PC-9 (cell line): ENCODE measurements at regions not wholly inside any gene's neighbourhood (a gene's known extent, or its start where the extent isn't known, plus 50 kb on each side); places are given as distances from the start of the nearest gene placed in this dataset.

Experiments
- EZH2 ChIP-seq: fragments of 200-600 bp; sonication (generic); IDR thresholded peaks from 2 replicates; pipeline ENCODE4 v1.8.0; 2017; ENCODE audit warnings: antibody characterized with exemption, low read depth
- TF ChIP-seq, protein P1 (sequence below): fragments of 200-600 bp; sonication (generic); conservative IDR thresholded peaks from 2 replicates; pipeline ENCODE4 v1.6.1; 2017; ENCODE audit warnings: mixed run types, antibody characterized with exemption, mild to moderate bottlenecking, moderate library complexity

DNA sequence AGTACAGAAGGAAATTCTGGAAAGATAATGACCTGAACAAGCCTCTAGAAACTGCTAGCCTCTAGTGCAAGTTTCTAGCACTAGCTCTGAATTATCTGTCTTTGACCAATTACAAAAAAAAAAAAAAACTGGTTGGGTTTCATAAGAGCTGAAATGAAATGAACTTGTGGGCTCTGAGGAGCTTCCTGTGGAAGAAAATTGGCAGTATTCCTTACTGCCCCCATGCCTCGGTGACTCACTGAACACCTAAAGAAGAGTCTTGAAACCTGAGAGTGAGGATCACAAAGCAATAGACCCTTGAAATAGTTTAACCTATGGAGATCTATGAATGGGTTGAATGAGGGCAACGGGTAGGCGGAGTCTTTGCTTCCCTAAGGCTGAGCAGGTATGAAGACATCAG lies 263.6 kb upstream of the RASA1 start:
- TF ChIP-seq, protein P1, sequence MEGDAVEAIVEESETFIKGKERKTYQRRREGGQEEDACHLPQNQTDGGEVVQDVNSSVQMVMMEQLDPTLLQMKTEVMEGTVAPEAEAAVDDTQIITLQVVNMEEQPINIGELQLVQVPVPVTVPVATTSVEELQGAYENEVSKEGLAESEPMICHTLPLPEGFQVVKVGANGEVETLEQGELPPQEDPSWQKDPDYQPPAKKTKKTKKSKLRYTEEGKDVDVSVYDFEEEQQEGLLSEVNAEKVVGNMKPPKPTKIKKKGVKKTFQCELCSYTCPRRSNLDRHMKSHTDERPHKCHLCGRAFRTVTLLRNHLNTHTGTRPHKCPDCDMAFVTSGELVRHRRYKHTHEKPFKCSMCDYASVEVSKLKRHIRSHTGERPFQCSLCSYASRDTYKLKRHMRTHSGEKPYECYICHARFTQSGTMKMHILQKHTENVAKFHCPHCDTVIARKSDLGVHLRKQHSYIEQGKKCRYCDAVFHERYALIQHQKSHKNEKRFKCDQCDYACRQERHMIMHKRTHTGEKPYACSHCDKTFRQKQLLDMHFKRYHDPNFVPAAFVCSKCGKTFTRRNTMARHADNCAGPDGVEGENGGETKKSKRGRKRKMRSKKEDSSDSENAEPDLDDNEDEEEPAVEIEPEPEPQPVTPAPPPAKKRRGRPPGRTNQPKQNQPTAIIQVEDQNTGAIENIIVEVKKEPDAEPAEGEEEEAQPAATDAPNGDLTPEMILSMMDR, result no peak
- TF ChIP-seq EZH2, result no peak
